ENCODE measurements at regions not wholly inside any gene's neighbourhood (a gene's known extent, or its start where the extent isn't known, plus 50 kb on each side); places are given as distances from the start of the nearest gene placed in this dataset.
"Not testable (repeated sequence)": the region's sequence is repeated elsewhere in the genome, so short reads cannot be mapped to it uniquely, and the experiment has no call there.

GRCh38 chr20:58040447-58041290 lies 187.8 kb downstream of the ANKRD60 start:
- no peak for DNase-seq (ENCODE audit: low spot score)

DNA sequence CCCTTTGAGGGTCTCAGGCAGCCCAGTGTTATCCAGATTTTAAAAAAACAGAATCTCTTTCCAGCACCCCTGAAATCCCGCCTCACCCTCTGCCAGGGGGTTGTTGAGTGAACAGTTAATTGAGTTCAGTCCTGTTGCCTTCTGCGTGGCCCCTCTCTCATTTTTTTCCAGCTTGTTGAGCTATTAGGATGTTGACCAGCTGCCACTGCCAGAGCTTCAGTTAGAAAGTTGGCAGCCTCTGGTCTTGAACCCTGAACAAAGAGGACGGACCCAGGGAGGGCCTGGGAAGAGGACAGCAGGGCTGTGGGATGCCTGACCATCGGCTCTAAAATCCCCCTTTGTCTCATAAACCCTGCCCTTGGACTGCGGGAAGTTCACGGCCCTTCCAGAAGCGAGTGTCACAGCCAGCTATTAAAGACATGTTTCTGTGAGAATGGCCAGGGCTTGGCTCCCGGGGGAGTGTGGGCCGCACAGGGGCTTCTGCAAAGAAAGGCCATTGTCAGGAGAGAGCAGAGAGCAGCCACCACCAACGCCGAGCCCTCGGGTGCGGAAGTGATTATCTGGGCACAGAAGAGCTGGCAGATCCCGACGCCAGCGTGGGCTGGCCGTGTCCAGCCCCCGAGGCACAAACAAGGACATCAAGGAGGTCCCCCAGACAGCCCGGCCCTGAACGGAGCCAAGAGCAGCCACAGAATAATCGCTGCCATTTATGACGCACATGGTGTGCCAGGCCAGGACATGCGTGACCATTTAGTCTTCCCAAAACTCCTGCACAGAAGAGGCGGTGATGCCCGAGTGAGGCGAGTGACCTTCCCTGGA lies 189.0 kb downstream of the ANKRD60 start:
- DNase-seq (ENCODE audit: low spot score) = no peak

DNA sequence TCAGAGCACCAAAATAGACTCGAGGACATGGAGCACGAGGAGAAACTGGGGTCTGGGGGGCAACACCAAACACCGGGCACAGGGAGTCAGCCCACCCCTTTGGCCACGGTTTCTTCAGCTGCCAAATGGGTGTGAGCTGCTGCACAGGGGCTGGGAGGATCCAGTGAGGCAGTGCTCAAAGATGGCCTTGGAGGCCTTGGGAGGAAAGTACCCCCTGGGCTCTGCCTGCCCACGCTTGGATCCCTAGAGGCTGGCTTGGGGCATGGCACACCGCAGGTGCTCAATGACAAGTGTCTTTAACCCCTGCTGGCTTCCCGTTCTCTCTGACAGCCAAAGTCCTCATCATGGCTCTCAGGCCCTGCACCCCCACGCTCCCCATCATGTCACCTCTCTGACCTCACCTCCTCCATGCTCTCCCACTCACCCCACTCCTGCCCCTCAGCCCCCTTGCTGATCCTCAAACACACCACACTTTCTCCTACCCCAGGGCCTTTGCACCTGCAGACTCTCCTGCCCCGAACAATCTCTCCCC lies 190.3 kb downstream of the ANKRD60 start:
- no peak for DNase-seq (ENCODE audit: low spot score)

DNA sequence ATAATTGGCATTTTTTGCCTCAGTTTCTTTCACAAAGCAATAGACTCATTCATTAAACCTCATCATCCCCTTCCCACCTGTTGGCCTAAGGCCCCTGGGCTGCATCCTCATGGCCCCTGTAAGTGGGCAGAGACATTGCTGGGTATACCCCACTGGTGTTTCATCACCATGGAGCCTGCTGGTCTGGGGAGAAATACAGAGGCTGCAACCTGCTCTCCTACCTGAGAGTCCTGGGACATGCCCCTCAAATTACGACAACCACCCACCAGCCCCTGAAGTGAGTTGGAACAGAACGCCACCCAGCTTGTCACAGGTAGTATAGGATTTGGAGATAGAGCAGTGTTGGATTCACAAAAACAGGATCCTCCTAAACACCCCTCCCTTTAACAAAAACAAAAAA lies 190.8 kb downstream of the ANKRD60 start:
- no peak for DNase-seq (ENCODE audit: low spot score)

- DNase-seq (ENCODE audit: low spot score) = no peak
Observed at GRCh38 chr20:58033026-58033536, 195.4 kb downstream of the ANKRD60 start.

DNA sequence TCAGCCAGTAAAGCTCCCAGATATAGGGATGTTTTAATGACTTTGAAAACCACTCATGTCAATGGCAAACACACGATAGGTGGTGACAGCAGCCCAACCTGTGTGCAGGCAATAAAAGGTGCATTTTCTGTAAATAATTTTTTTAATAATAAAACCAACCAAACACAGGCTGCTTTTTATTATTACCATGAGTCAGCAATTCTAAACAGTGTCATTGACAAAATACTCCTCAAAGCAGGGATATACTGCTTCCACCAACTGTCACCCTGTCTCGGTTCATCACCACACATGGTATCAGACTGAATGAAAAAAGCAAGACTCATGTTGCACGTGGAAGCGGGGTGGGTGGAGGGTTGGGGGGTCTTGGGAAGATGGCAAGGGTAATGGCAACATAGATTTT lies 195.9 kb downstream of the ANKRD60 start:
- DNase-seq (ENCODE audit: low spot score) = no peak

DNA sequence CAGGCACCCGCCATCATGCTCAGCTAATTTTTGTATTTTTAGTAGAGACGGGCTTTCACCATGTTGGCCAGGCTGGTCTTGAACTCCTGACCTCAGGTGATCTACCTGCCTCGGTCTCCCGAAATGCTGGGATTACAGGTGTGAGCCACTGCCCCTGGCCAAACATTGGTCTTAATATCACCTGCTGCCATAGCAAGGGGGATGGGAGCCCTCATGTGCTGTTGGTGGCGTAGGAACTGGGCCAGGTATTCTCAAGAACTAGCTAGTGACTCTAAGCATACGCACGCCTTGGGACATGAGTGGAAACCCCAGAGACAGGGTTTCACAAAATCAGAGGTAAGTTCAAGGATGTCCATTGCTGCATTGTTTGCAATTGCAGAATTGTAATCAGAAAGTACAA lies 197.1 kb downstream of the ANKRD60 start:
- not testable (repeated sequence) for DNase-seq (ENCODE audit: low spot score)

DNA sequence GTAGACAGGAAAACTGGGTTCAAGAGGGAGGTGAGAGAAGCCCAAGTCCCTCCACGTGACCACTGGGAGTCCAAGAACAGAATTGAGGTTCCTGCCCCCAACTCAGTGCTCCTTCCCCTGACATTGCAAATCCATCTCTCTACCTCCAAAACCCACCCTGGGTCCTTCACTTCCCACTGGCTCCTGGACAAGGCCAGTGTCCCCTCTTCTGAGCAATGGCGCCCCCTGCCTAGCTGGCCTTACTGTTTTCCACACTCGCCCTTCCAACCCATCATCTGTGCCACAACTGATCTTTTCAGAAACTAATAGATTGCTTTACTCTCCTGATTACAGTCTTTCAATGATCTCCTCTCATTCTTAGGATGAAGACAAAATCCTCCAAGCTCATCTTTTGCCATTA lies 200.3 kb downstream of the ANKRD60 start:
- DNase-seq (ENCODE audit: low spot score) = no peak

- no peak for DNase-seq (ENCODE audit: low spot score)
Observed at GRCh38 chr20:58026361-58026760, 202.1 kb downstream of the ANKRD60 start.

GRCh38 chr20:58025233-58025632 lies 203.2 kb downstream of the ANKRD60 start:
- DNase-seq (ENCODE audit: low spot score) = no peak

DNA sequence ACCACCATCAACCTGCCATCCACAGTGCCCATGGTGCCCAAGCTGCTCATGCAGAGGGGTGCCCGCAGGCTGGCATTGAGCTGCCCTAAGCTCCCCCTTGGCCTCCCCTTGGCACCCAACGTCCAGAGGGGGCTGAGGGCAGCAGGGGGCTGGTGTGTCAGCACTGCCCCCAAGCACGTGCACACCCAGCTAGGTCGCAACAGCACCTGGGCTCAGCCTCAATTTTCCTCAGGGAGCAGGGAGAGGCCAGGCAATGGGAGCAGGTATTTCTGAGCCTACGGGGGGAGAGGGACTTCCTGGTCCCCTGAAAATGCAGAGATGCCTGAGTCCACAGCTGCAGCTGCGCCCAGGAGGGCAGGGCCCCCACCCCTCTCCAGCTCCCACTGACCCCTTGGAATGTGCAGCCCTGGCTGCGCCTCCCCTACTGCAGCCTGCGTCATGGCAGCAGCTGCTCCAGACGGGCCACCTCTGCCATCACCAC lies 204.2 kb downstream of the ANKRD60 start:
- no peak for DNase-seq (ENCODE audit: low spot score)

DNA sequence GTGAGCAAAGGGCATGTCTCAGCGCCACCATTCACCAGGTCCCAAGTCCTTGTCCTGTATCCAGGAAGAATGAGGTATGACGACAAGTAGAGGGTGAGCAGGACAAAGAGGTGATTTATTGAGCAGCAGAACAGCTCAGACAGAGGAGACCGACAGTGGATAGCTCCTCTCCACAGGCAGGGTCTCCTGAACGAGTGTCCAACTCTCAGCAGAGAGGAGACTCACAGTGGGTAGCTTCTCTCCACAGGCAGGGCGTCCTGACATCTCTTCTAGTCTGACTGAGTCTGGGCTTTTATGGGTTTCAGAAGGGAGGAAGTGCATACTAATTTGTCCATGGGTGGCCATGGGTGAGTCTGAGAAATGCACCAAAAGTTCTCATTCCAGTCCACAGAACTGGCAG lies 204.7 kb downstream of the ANKRD60 start:
- no peak for DNase-seq (ENCODE audit: low spot score)

DNA sequence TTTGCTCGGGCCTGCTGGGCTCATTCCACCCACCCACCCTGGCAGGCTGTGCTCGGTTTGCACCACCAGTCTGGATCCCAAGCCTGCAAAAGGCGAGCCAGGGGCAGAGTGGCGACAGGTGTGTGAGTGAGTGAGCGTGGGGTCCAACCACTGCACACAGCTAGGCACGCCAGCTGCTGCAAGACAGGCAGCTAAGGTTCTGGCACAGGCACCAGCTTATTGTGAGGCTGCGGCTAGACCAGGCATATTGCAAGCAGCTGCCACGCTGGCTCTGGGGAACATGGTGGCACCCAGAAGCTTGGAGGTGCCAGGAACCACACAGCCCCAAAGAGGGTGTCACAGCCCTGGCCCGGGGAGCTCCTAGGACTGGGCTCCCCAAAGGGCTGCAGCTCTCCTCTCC lies 205.1 kb downstream of the ANKRD60 start:
- no peak for DNase-seq (ENCODE audit: low spot score)

GRCh38 chr20:58022711-58023110 lies 205.7 kb downstream of the ANKRD60 start:
- no peak for DNase-seq (ENCODE audit: low spot score)

- no peak for DNase-seq (ENCODE audit: low spot score)
Observed at GRCh38 chr20:58021481-58021880, 207.0 kb downstream of the ANKRD60 start.

- DNase-seq (ENCODE audit: low spot score) = no peak
Observed at GRCh38 chr20:58020656-58021454, 207.6 kb downstream of the ANKRD60 start.

- no peak for DNase-seq (ENCODE audit: low spot score)
Observed at GRCh38 chr20:58019850-58020625, 208.4 kb downstream of the ANKRD60 start.

- DNase-seq (ENCODE audit: low spot score) = peak; percentile 17
Observed at GRCh38 chr20:58019027-58019849, 209.2 kb downstream of the ANKRD60 start.

DNA sequence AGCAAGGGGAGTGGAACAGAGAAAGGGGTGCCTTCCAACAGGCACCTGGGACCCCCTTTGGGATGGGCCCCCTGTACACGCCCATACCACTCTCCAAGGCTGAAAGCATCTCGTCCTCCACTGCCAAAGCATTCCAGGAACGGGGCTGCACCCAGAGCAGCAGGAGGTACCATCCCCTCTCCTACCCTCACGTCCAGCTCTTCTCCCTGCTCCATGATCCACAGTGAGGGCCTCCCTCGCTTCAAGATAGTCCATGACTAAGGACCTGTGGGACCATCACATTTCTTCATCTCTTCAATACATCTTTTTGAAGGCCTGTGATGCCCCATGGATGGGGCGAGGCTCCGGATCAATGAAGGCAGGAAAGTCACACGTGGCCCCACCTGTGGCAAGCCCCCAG lies 209.9 kb downstream of the ANKRD60 start:
- no peak for DNase-seq (ENCODE audit: low spot score)

- DNase-seq (ENCODE audit: low spot score) = no peak
Observed at GRCh38 chr20:58017970-58018530, 210.4 kb downstream of the ANKRD60 start.

All from AG08396 (cell line).